Jurkat, Clone E6-1 (cell line): ENCODE measurements at regions not wholly inside any gene's neighbourhood (a gene's known extent, or its start where the extent isn't known, plus 50 kb on each side); places are given as distances from the start of the nearest gene placed in this dataset.

Experiments used
- DNase-seq: peaks from one replicate; pipeline ENCODE4 v3.0.0-alpha.2; 2011; ENCODE audit warnings: low read depth, low spot score
- H3K4me3 ChIP-seq: 2 replicates; pipeline ENCODE4 v1.5.1; 2011; ENCODE audit warnings: mild to moderate bottlenecking, low read length, control low read depth, moderate library complexity

GRCh38 chr6:90955246-90955645 is 368.4 kb upstream of the MAP3K7 start:
- no peak overlapping the region for H3K4me3 ChIP-seq
- no peak for DNase-seq

GRCh38 chr6:90953405-90954161 is 366.7 kb upstream of the MAP3K7 start:
- DNase-seq: no peak
- no peak overlapping the region for H3K4me3 ChIP-seq

- no peak for DNase-seq
- H3K4me3 ChIP-seq: no peak overlapping the region
Measured at GRCh38 chr6:90952176-90952575, 365.3 kb upstream of the MAP3K7 start.

GRCh38 chr6:90948540-90948939 is 361.7 kb upstream of the MAP3K7 start:
- no peak for DNase-seq
- no peak overlapping the region for H3K4me3 ChIP-seq

- H3K4me3 ChIP-seq: no peak overlapping the region
- no peak for DNase-seq
Measured at GRCh38 chr6:90947184-90948064, 360.6 kb upstream of the MAP3K7 start.

- DNase-seq: no peak
- H3K4me3 ChIP-seq: no peak overlapping the region
Measured at GRCh38 chr6:90941885-90942284, 355.0 kb upstream of the MAP3K7 start.

GRCh38 chr6:90940812-90941481 is 354.1 kb upstream of the MAP3K7 start:
- H3K4me3 ChIP-seq: no peak overlapping the region
- DNase-seq: peak; percentile 75

- no peak for DNase-seq
Measured at GRCh38 chr6:90939906-90940305, 353.0 kb upstream of the MAP3K7 start.

GRCh38 chr6:90938122-90938521 is 351.2 kb upstream of the MAP3K7 start:
- DNase-seq: no peak
- no peak overlapping the region for H3K4me3 ChIP-seq

More at GRCh38 chr6:90939906-90940305, 353.0 kb upstream of the MAP3K7 start:
- no peak overlapping the region for H3K4me3 ChIP-seq

GRCh38 chr6:90936286-90936685 is 349.4 kb upstream of the MAP3K7 start:
- H3K4me3 ChIP-seq: no peak overlapping the region
- DNase-seq: no peak

GRCh38 chr6:90934966-90935365 is 348.1 kb upstream of the MAP3K7 start:
- no peak overlapping the region for H3K4me3 ChIP-seq
- DNase-seq: no peak

- DNase-seq: no peak
- no peak overlapping the region for H3K4me3 ChIP-seq
Measured at GRCh38 chr6:90934081-90934480, 347.2 kb upstream of the MAP3K7 start.

GRCh38 chr6:90932351-90932750 is 345.5 kb upstream of the MAP3K7 start:
- no peak overlapping the region for H3K4me3 ChIP-seq
- no peak for DNase-seq

- no peak for DNase-seq
- no peak overlapping the region for H3K4me3 ChIP-seq
Measured at GRCh38 chr6:90928051-90928450, 341.2 kb upstream of the MAP3K7 start.

GRCh38 chr6:90925726-90926125 is 338.9 kb upstream of the MAP3K7 start:
- DNase-seq: no peak
- no peak overlapping the region for H3K4me3 ChIP-seq

GRCh38 chr6:90922325-90922724 is 335.5 kb upstream of the MAP3K7 start:
- no peak for DNase-seq
- H3K4me3 ChIP-seq: no peak overlapping the region

GRCh38 chr6:90918361-90918760 is 331.5 kb upstream of the MAP3K7 start:
- no peak overlapping the region for H3K4me3 ChIP-seq
- DNase-seq: no peak

GRCh38 chr6:90917376-90917775 is 330.5 kb upstream of the MAP3K7 start:
- no peak for DNase-seq

GRCh38 chr6:90916968-90917367 is 330.1 kb upstream of the MAP3K7 start:
- no peak for DNase-seq
- H3K4me3 ChIP-seq: no peak overlapping the region

More at GRCh38 chr6:90917376-90917775, 330.5 kb upstream of the MAP3K7 start:
- H3K4me3 ChIP-seq: no peak overlapping the region
